Progenitor cell of endocrine pancreas (in vitro differentiated cells): ENCODE measurements at regions not wholly inside any gene's neighbourhood (a gene's known extent, or its start where the extent isn't known, plus 50 kb on each side); places are given as distances from the start of the nearest gene placed in this dataset.

Experiments
- DNase-seq: peaks from one replicate; pipeline ENCODE4 v3.0.0; 2021; ENCODE audit warnings: low spot score; ENCODE audit not compliant: unreplicated experiment
- H3K27ac Mint-ChIP-seq: 2 replicates; pipeline ENCODE4 v1.8.0; 2021; ENCODE audit warnings: mild to moderate bottlenecking, moderate library complexity, mixed read lengths
- H3K27me3 Mint-ChIP-seq: 2 replicates; pipeline ENCODE4 v1.8.0; 2021; ENCODE audit warnings: mixed read lengths
- H3K36me3 Mint-ChIP-seq: 2 replicates; pipeline ENCODE4 v1.8.0; 2022; ENCODE audit warnings: mixed read lengths; ENCODE audit not compliant: insufficient read depth
- H3K4me1 Mint-ChIP-seq: 2 replicates; pipeline ENCODE4 v1.8.0; 2021; ENCODE audit warnings: low read depth, mixed read lengths
- H3K4me3 Mint-ChIP-seq: 2 replicates; pipeline ENCODE4 v1.8.0; 2021; ENCODE audit warnings: low read depth, mild to moderate bottlenecking, moderate library complexity, mixed read lengths
- H3K9me3 Mint-ChIP-seq: 2 replicates; pipeline ENCODE4 v1.8.0; 2021; ENCODE audit warnings: low read depth, mixed read lengths
- TF ChIP-seq, protein P1 (sequence below): fragments of 200-600 bp; sonication (generic); IDR thresholded peaks from one replicate; pipeline ENCODE4 v1.5.0; 2021; ENCODE audit warnings: antibody characterized with exemption, mild to moderate bottlenecking; ENCODE audit not compliant: unreplicated experiment

DNA sequence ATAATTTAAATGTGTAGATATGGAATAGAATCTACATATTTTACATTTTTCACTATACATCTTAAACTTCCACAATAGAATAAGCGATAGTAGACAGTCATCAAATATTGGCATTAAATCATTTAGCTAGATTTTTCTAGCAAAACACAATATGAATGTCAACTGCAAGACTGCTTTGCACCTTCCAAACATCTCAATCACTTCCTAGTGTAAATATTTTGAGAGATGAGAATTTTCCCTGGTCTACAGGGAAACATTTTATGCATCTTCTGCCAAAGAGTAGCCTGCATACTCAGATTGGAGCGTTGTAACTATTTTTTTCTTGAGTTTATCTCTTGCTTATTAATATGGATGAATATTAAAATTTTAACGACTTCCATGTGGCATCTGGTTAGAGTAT is 897.4 kb downstream of the CENPC start:
- Mint-ChIP-seq H3K4me3 (no peak overlapping the region), H3K9me3 (no peaks in the 10 kb centered on the region), H3K36me3 (no peaks in the 10 kb centered on the region), H3K27me3 (no peaks in the 10 kb centered on the region), H3K4me1 (no peaks in the 10 kb centered on the region), H3K27ac (no peak overlapping the region)
- TF ChIP-seq, protein P1, sequence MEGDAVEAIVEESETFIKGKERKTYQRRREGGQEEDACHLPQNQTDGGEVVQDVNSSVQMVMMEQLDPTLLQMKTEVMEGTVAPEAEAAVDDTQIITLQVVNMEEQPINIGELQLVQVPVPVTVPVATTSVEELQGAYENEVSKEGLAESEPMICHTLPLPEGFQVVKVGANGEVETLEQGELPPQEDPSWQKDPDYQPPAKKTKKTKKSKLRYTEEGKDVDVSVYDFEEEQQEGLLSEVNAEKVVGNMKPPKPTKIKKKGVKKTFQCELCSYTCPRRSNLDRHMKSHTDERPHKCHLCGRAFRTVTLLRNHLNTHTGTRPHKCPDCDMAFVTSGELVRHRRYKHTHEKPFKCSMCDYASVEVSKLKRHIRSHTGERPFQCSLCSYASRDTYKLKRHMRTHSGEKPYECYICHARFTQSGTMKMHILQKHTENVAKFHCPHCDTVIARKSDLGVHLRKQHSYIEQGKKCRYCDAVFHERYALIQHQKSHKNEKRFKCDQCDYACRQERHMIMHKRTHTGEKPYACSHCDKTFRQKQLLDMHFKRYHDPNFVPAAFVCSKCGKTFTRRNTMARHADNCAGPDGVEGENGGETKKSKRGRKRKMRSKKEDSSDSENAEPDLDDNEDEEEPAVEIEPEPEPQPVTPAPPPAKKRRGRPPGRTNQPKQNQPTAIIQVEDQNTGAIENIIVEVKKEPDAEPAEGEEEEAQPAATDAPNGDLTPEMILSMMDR = no peak
- no peak for DNase-seq

DNA sequence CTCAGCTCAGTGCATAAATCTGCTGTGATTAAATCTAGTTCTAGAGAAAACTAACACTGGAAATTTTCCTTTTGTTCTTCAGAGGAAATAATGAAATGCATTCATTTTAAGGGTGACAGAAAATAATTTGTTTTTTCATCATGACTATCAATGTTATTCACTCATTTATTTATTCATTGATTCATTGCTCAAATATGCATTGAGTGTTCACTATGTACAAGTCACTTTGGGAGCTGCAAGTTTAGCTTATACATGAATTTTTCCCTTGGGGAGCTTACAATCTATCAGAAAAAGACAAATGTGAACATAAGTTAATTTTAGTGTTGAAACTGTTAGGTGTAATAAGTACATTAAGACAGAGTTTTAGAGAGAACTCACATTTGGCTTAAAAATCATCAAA is 897.8 kb downstream of the CENPC start:
- Mint-ChIP-seq H3K27ac (no peak overlapping the region), H3K27me3 (no peaks in the 10 kb centered on the region), H3K9me3 (no peaks in the 10 kb centered on the region), H3K36me3 (no peaks in the 10 kb centered on the region), H3K4me1 (no peaks in the 10 kb centered on the region), H3K4me3 (no peak overlapping the region)
- TF ChIP-seq, protein P1 = no peak
- no peak for DNase-seq

DNA sequence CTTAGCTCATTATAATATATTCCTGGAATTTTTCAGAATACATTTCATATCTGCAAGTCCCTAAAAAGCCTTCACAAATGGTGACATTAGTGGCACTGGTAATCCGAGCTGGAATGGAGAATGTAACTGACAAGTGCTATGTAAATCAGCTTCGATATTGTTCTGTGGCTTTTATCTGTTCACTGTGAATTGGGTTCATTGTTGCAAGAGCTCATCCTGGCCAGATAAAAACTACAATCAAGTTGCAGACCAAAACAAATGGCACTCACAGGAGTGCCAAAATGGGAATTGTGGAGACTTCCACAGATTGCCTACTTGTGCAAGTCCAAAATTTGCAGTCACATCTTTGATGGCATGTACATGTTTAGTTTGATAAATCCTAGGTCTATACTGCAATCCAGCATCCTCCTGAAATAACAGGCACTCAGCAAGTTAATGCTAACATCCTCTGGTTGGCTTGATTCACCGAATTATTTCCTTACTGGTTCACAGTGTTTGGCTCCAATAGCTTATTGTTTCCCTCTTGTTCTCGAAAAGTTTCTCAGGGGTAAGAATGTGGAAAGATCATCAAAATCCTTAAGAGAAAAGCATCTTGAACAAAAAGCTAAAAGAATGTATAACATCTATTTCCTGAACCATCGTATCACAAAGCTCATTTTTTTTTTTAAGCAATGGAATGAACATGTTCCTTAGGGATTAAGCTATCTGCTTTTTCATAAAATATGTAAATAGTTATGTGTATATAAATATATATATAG is 904.9 kb downstream of the CENPC start:
- Mint-ChIP-seq H3K4me3 (no peak overlapping the region), H3K4me1 (no peaks in the 10 kb centered on the region), H3K27me3 (no peaks in the 10 kb centered on the region), H3K9me3 (no peaks in the 10 kb centered on the region), H3K36me3 (no peaks in the 10 kb centered on the region), H3K27ac (no peak overlapping the region)
- TF ChIP-seq, protein P1 = no peak
- no peak for DNase-seq

DNA sequence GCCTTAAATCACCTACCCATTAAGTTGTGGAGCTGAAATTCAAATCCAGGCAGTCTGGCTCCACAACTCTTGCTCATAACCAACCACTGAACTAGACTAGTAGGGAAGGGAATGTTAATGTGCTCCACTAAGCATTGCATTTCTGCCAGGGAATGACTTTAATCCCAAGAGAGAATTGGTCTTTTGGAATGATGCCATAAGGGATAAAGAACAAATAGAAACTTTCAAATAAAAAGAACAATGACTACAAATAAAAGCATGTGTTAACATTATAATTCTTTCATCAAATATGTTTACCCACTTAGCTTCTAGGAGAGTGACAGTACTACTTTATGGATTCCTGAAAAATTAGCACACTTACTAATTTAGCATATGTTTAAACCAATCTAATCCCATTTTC is 905.9 kb downstream of the CENPC start:
- Mint-ChIP-seq H3K4me1 (no peaks in the 10 kb centered on the region), H3K36me3 (no peaks in the 10 kb centered on the region), H3K27ac (no peak overlapping the region), H3K4me3 (no peak overlapping the region), H3K27me3 (no peaks in the 10 kb centered on the region), H3K9me3 (no peaks in the 10 kb centered on the region)
- no peak for DNase-seq
- TF ChIP-seq, protein P1 = no peak

DNA sequence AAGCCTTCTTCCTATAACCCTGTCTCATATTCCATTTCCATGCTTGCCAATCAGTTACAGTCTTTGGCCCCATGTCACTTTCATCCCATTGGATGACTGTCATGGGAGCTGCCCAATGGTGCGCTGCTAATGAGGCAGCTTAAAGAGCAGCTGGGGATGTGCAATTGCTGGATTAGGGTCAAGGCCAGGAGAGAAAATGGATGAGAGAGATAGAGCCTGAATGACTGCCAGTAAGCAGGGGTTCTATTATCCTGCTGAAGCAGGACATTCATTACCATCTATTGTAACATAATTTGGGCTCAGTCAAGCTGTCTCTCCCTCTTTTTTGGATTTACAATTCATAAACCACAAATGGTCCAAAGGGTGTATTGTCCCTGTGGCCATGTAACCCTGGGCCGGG is 909.0 kb downstream of the CENPC start:
- Mint-ChIP-seq H3K36me3 (no peaks in the 10 kb centered on the region), H3K4me1 (no peaks in the 10 kb centered on the region), H3K27me3 (no peaks in the 10 kb centered on the region), H3K4me3 (no peak overlapping the region), H3K27ac (no peak overlapping the region), H3K9me3 (no peaks in the 10 kb centered on the region)
- TF ChIP-seq, protein P1 = no peak
- no peak for DNase-seq
